H1 (cell line): ENCODE measurements at regions not wholly inside any gene's neighbourhood (a gene's known extent, or its start where the extent isn't known, plus 50 kb on each side); places are given as distances from the start of the nearest gene placed in this dataset.

Experiments used
- CTCF ChIA-PET: fragments of 300-600 bp; sonication (Branson Sonifier 250); formaldehyde crosslinking; loops from one replicate; lab custom pipeline; 2021; ENCODE audit not compliant: partially characterized antibody; lab: Charles Lee
- POLR2A ChIA-PET: fragments of 300-600 bp; sonication (Branson Sonifier 250); formaldehyde crosslinking; loops from one replicate; lab custom pipeline; 2021; ENCODE audit warnings: inconsistent platforms; ENCODE audit not compliant: partially characterized antibody; lab: Charles Lee
- DNase-seq, 2 experiments: peaks; one replicate each; pipeline versions ENCODE4 v3.0.0 to v3.0.0-alpha.2; 2010 to 2022; ENCODE audit warnings: low spot score in 2 of 2, low read depth in 1 of 2, mixed read lengths in 1 of 2
- FAIRE-seq: peaks from 2 replicates; lab custom pipeline; 2011; peaks lifted over from hg19 to GRCh38; lab: Jason Lieb, UNC
- H2AFZ ChIP-seq: 2 replicates; pipeline ENCODE4 v1.8.1; 2012; ENCODE audit warnings: low read length, inconsistent platforms
- H2AK5ac ChIP-seq: 2 replicates; pipeline ENCODE4 v1.6.1; 2013; ENCODE audit warnings: low read depth, low read length
- H2BK120ac ChIP-seq: replicated peaks from 2 replicates; pipeline ENCODE3; 2013; ENCODE audit warnings: low read depth, low read length, inconsistent platforms
- H2BK12ac ChIP-seq: 2 replicates; pipeline ENCODE4 v1.6.1; 2013; ENCODE audit warnings: low read depth, low read length
- H2BK15ac ChIP-seq: 2 replicates; pipeline ENCODE4 v1.6.1; 2013; ENCODE audit warnings: low read length
- H2BK20ac ChIP-seq: 2 replicates; pipeline ENCODE4 v1.6.1; 2013; ENCODE audit warnings: low read length
- H2BK5ac ChIP-seq: 2 replicates; pipeline ENCODE4 v1.6.1; 2013; ENCODE audit warnings: low read depth, low read length
- H3K14ac ChIP-seq: 2 replicates; pipeline ENCODE4 v1.6.1; 2013; ENCODE audit warnings: inconsistent platforms; ENCODE audit not compliant: insufficient read length
- H3K18ac ChIP-seq: 2 replicates; pipeline ENCODE4 v1.6.1; 2013; ENCODE audit warnings: low read length; ENCODE audit errors: extremely low read depth
- H3K23ac ChIP-seq: 2 replicates; pipeline ENCODE4 v1.6.1; 2013; ENCODE audit warnings: inconsistent platforms; ENCODE audit not compliant: insufficient read length
- H3K23me2 ChIP-seq: 2 replicates; pipeline ENCODE4 v1.6.1; 2013; ENCODE audit warnings: low read depth, low read length
- H3K27ac ChIP-seq: 2 replicates; pipeline ENCODE4 v1.6.1; 2011; ENCODE audit warnings: low read depth, low read length, inconsistent platforms
- H3K27me3 ChIP-seq, 4 experiments: replicated peaks in 1 of 4; 1 replicate in 1 of 4; 2 replicates in 3 of 4; pipeline versions ENCODE4 v1.6.1 to v1.8.1; 2011 to 2013; ENCODE audit warnings: low read length in 3 of 4, mild to moderate bottlenecking in 3 of 4, inconsistent platforms in 2 of 4, mixed read lengths in 2 of 4, moderate library complexity in 1 of 4; ENCODE audit not compliant: control insufficient read depth in 3 of 4, insufficient read depth in 3 of 4; ENCODE audit errors: extremely low read depth in 1 of 4
- H3K36me3 ChIP-seq, 4 experiments: 2 replicates each; pipeline versions ENCODE4 v1.6.1 to v1.8.1; 2011 to 2013; ENCODE audit warnings: mild to moderate bottlenecking in 4 of 4, low read length in 3 of 4, moderate library complexity in 2 of 4, control low read depth in 1 of 4, inconsistent platforms in 1 of 4; ENCODE audit not compliant: insufficient read depth in 4 of 4, control insufficient read depth in 2 of 4
- H3K4ac ChIP-seq: replicated peaks from 2 replicates; pipeline ENCODE3; 2013; ENCODE audit warnings: low read length, low read depth, mixed read lengths, inconsistent platforms; ENCODE audit not compliant: insufficient read length
- H3K4me1 ChIP-seq, 4 experiments: replicated peaks in 1 of 4; 1 replicate in 1 of 4; 2 replicates in 3 of 4; pipeline versions ENCODE4 v1.6.1 to v1.8.1; 2011 to 2013; ENCODE audit warnings: low read length in 3 of 4, inconsistent platforms in 2 of 4, mixed read lengths in 1 of 4; ENCODE audit not compliant: insufficient read depth in 4 of 4, control insufficient read depth in 3 of 4
- H3K4me2 ChIP-seq, 2 experiments: 2 replicates each; pipeline versions ENCODE4 v1.6.1 to v1.8.1; 2011 to 2013; ENCODE audit warnings: low read depth in 2 of 2, low read length in 2 of 2, control low read depth in 1 of 2, inconsistent platforms in 1 of 2, mild to moderate bottlenecking in 1 of 2; ENCODE audit not compliant: insufficient read depth in 1 of 2
- H3K4me3 ChIP-seq, 4 experiments: fragments of 200-600, 300-600 bp in 1 of 4; sonication (generic), shearing (Covaris generic), sonication (Bioruptor Twin) in 1 of 4; 2 replicates each; pipeline versions ENCODE4 v1.5.1 to v1.8.1; 2011 to 2016; ENCODE audit warnings: low read length in 4 of 4, low read depth in 3 of 4, control low read depth in 2 of 4, inconsistent platforms in 2 of 4, mild to moderate bottlenecking in 2 of 4, mixed read lengths in 1 of 4, moderate library complexity in 1 of 4; ENCODE audit not compliant: insufficient read depth in 2 of 4; ENCODE audit errors: extremely low read depth in 1 of 4
- H3K56ac ChIP-seq: replicated peaks from 2 replicates; pipeline ENCODE3; 2013; ENCODE audit warnings: low read depth, mild to moderate bottlenecking, mixed read lengths, low read length, inconsistent platforms; ENCODE audit not compliant: insufficient read length
- H3K79me1 ChIP-seq: 2 replicates; pipeline ENCODE4 v1.6.1; 2013; ENCODE audit warnings: low read depth, low read length, control low read depth
- H3K79me2 ChIP-seq, 2 experiments: 2 replicates each; pipeline versions ENCODE4 v1.6.1 to v1.8.1; 2012 to 2013; ENCODE audit warnings: low read length in 2 of 2, mild to moderate bottlenecking in 2 of 2, inconsistent platforms in 1 of 2; ENCODE audit not compliant: insufficient read depth in 2 of 2, control insufficient read depth in 1 of 2
- H3K9ac ChIP-seq, 4 experiments: replicated peaks in 1 of 4; 1 replicate in 1 of 4; 2 replicates in 3 of 4; pipeline versions ENCODE4 v1.6.1 to v1.8.1; 2011 to 2013; ENCODE audit warnings: low read depth in 3 of 4, low read length in 3 of 4, control low read depth in 2 of 4, mild to moderate bottlenecking in 2 of 4, moderate library complexity in 2 of 4, inconsistent platforms in 1 of 4; ENCODE audit errors: extremely low read depth in 1 of 4
- H3K9me3 ChIP-seq, 2 experiments: 2 replicates each; pipeline versions ENCODE4 v1.6.1 to v1.8.1; 2012 to 2013; ENCODE audit warnings: mild to moderate bottlenecking in 2 of 2, moderate library complexity in 2 of 2, control low read depth in 1 of 2, inconsistent platforms in 1 of 2, low read depth in 1 of 2, low read length in 1 of 2, mixed read lengths in 1 of 2; ENCODE audit not compliant: insufficient read depth in 2 of 2
- H4K20me1 ChIP-seq, 2 experiments: replicated peaks in 1 of 2; 2 replicates each; pipeline versions ENCODE3 to v1.8.1; 2011 to 2013; ENCODE audit warnings: inconsistent platforms in 2 of 2, low read length in 2 of 2, mild to moderate bottlenecking in 1 of 2; ENCODE audit not compliant: insufficient read depth in 2 of 2, control insufficient read depth in 1 of 2
- H4K5ac ChIP-seq: 2 replicates; pipeline ENCODE4 v1.6.1; 2013; ENCODE audit warnings: low read length, low read depth, mixed read lengths, inconsistent platforms; ENCODE audit not compliant: insufficient read length
- H4K8ac ChIP-seq: 2 replicates; pipeline ENCODE4 v1.8.0; 2013; ENCODE audit warnings: mild to moderate bottlenecking, moderate library complexity, low read length, inconsistent platforms; ENCODE audit not compliant: insufficient read depth; ENCODE audit errors: extremely low read depth
- H4K91ac ChIP-seq: replicated peaks from 2 replicates; pipeline ENCODE3; 2013; ENCODE audit warnings: low read length, mixed read lengths, inconsistent platforms; ENCODE audit not compliant: insufficient read length
- CHD1 ChIP-seq: IDR thresholded peaks from 2 replicates; pipeline ENCODE4 v1.6.1; 2012; ENCODE audit warnings: low read depth, low read length, improper control_type of control experiment
- POU5F1 ChIP-seq: IDR thresholded peaks from 2 replicates; pipeline ENCODE4 v1.6.1; 2011; ENCODE audit warnings: low read depth, mild to moderate bottlenecking, low read length, moderate library complexity
- TEAD4 ChIP-seq: IDR thresholded peaks from 2 replicates; pipeline ENCODE4 v1.6.1; 2012; ENCODE audit warnings: low read depth, low read length, inconsistent platforms, mixed read lengths

DNA sequence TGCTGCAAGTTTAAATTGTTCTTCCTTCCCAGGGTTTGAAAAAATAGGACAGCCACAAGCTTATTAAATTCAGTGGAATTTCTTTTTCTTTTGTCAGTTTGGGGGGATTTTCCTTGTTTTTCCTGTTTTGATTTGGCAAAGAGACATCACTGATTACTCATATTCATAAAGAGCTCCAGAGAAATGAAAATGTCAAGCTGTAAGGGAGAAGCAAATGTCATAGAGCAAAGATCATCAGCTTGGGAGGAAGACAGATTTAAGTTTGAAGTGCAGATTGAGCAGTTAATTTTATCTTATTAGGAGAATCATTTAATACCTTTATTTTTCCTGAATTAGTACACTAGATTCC lies 255.8 kb upstream of the PHYHIPL start:
- H2AFZ ChIP-seq = no peak overlapping the region
- no peak overlapping the region for H3K9ac ChIP-seq
- no peak overlapping the region for H3K23ac ChIP-seq

More for the DNA sequence above, 255.8 kb upstream of the PHYHIPL start:
- H3K4me1 ChIP-seq = no peaks in the 10 kb centered on the region; a peak in 1 of 7 replicates
- no peaks in the 10 kb centered on the region for H3K23me2 ChIP-seq
- CTCF ChIA-PET = interaction anchor here (1.5 kb wide), 1 partner anchor 10 kb away, joined by 3 read pairs; no protein-coding TSS in a partner anchor
- H3K36me3 ChIP-seq = no peaks in the 10 kb centered on the region
- no peak overlapping the region for H3K4me2 ChIP-seq
- no peak overlapping the region for H4K5ac ChIP-seq
- H2BK120ac ChIP-seq = no peak overlapping the region
- no peak overlapping the region for H2AK5ac ChIP-seq
- no peak overlapping the region for H3K4me3 ChIP-seq
- H3K14ac ChIP-seq = no peak overlapping the region
- H2BK20ac ChIP-seq = no peak overlapping the region
- no peaks in the 10 kb centered on the region for H3K27me3 ChIP-seq
- H2BK12ac ChIP-seq = no peak overlapping the region
- no peak overlapping the region for H4K8ac ChIP-seq
- no peaks in the 10 kb centered on the region for H3K79me1 ChIP-seq
- no peaks in the 10 kb centered on the region for H4K20me1 ChIP-seq
- no peak for TF ChIP-seq POU5F1
- TF ChIP-seq CHD1 = no peak
- TF ChIP-seq TEAD4 = no peak
- no peak overlapping the region for H3K27ac ChIP-seq
- no peak overlapping the region for H2BK15ac ChIP-seq
- no peaks in the 10 kb centered on the region for H3K79me2 ChIP-seq
- H3K4ac ChIP-seq = no peak overlapping the region
- FAIRE-seq (no peak), DNase-seq (no peak)
- H3K9me3 ChIP-seq = no peaks in the 10 kb centered on the region
- no peak overlapping the region for H2BK5ac ChIP-seq
- no peak overlapping the region for H4K91ac ChIP-seq
- H3K18ac ChIP-seq = no peak overlapping the region
- H3K56ac ChIP-seq = no peak overlapping the region
- POLR2A ChIA-PET = no interaction called here
